ENCODE measurements at regions not wholly inside any gene's neighbourhood (a gene's known extent, or its start where the extent isn't known, plus 50 kb on each side); places are given as distances from the start of the nearest gene placed in this dataset.

DNA sequence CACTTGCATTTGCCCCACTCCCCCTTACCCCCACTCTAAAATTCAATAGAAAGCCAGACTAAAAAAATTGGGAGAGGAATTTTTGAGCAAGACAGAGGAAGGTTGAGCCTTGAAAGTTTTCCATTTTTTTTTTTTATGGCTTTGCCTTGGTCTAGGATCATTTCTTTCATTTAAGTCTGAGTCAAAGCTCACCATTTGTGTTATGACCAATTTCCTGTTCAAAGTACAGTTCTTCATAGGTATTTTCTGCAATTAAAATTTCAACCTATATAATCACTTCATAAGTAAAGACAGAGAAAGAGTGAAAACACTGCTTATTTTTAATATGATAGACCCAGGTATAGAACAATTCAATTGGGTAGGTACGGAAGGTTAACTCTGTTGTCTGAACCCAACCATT lies 436.6 kb upstream of the ADGRL2 start:
- Histone ChIP-seq H3K9me3 (ENCODE audit: low read length) (no peaks in the 10 kb centered on the region), H4K20me1 (ENCODE audit: insufficient read depth) (no peaks in the 10 kb centered on the region), H3K4me3 (ENCODE audit: low read length) (no peak overlapping the region), H3K9me2 (ENCODE audit: insufficient read depth, low read length) (no peaks in the 10 kb centered on the region), H2AFZ (ENCODE audit: low read depth, low read length) (no peak overlapping the region), H3K9ac (ENCODE audit: low read length) (no peak overlapping the region), H3K27me3 (ENCODE audit: insufficient read depth, low read depth, low read length) (no peaks in the 10 kb centered on the region), H3K27ac (ENCODE audit: low read length) (no peak overlapping the region), H3F3A (ENCODE audit: insufficient read depth, low read length, poor library complexity, severe bottlenecking) (no peaks in the 10 kb centered on the region), H3K36me3 (ENCODE audit: insufficient read depth, low read length) (no peaks in the 10 kb centered on the region), H3K79me2 (replicated peaks; ENCODE audit: insufficient read depth, low read length) (no peaks in the 10 kb centered on the region), H3K4me2 (ENCODE audit: low read length) (no peak overlapping the region)
- no peak for TF ChIP-seq MXI1 (conservative IDR thresholded peaks at IDR 0.05; ENCODE audit: poor library complexity, severe bottlenecking)
- TF ChIP-seq, protein P1, sequence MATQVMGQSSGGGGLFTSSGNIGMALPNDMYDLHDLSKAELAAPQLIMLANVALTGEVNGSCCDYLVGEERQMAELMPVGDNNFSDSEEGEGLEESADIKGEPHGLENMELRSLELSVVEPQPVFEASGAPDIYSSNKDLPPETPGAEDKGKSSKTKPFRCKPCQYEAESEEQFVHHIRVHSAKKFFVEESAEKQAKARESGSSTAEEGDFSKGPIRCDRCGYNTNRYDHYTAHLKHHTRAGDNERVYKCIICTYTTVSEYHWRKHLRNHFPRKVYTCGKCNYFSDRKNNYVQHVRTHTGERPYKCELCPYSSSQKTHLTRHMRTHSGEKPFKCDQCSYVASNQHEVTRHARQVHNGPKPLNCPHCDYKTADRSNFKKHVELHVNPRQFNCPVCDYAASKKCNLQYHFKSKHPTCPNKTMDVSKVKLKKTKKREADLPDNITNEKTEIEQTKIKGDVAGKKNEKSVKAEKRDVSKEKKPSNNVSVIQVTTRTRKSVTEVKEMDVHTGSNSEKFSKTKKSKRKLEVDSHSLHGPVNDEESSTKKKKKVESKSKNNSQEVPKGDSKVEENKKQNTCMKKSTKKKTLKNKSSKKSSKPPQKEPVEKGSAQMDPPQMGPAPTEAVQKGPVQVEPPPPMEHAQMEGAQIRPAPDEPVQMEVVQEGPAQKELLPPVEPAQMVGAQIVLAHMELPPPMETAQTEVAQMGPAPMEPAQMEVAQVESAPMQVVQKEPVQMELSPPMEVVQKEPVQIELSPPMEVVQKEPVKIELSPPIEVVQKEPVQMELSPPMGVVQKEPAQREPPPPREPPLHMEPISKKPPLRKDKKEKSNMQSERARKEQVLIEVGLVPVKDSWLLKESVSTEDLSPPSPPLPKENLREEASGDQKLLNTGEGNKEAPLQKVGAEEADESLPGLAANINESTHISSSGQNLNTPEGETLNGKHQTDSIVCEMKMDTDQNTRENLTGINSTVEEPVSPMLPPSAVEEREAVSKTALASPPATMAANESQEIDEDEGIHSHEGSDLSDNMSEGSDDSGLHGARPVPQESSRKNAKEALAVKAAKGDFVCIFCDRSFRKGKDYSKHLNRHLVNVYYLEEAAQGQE (IDR thresholded peaks at IDR 0.05; ENCODE audit: borderline replicate concordance), result no peak
- TF ChIP-seq EZH2 (IDR thresholded peaks at IDR 0.05; ENCODE audit: borderline replicate concordance, insufficient read depth, low read length, poor library complexity, severe bottlenecking), result no peak

GRCh38 chr1:81358151-81358550 lies 442.6 kb upstream of the ADGRL2 start:
- no peaks in the 10 kb centered on the region for H3K36me3 ChIP-seq (ENCODE audit: insufficient read depth, low read length)
- H3K9me2 ChIP-seq (ENCODE audit: insufficient read depth, low read length), result no peaks in the 10 kb centered on the region
- H3F3A ChIP-seq (ENCODE audit: insufficient read depth, low read length, poor library complexity, severe bottlenecking), result no peaks in the 10 kb centered on the region
- H2AFZ ChIP-seq (ENCODE audit: low read depth, low read length), result no peak overlapping the region
- no peak overlapping the region for H3K9ac ChIP-seq (ENCODE audit: low read length)
- TF ChIP-seq EP300 (conservative IDR thresholded peaks at IDR 0.05; ENCODE audit: poor library complexity, severe bottlenecking) (no peak), POLR2AphosphoS5 (IDR thresholded peaks at IDR 0.05) (no peak), MXI1 (conservative IDR thresholded peaks at IDR 0.05; ENCODE audit: poor library complexity, severe bottlenecking) (no peak), EZH2 (IDR thresholded peaks at IDR 0.05; ENCODE audit: borderline replicate concordance, insufficient read depth, low read length, poor library complexity, severe bottlenecking) (no peak), RAD21 (conservative IDR thresholded peaks at IDR 0.05) (no peak), SMC3 (conservative IDR thresholded peaks at IDR 0.05; ENCODE audit: poor library complexity) (no peak), TAF1 (IDR thresholded peaks at IDR 0.05; ENCODE audit: low read depth) (no peak)
- TF ChIP-seq, protein P1 (IDR thresholded peaks at IDR 0.05; ENCODE audit: borderline replicate concordance), result no peak
- TF ChIP-seq, protein P2, sequence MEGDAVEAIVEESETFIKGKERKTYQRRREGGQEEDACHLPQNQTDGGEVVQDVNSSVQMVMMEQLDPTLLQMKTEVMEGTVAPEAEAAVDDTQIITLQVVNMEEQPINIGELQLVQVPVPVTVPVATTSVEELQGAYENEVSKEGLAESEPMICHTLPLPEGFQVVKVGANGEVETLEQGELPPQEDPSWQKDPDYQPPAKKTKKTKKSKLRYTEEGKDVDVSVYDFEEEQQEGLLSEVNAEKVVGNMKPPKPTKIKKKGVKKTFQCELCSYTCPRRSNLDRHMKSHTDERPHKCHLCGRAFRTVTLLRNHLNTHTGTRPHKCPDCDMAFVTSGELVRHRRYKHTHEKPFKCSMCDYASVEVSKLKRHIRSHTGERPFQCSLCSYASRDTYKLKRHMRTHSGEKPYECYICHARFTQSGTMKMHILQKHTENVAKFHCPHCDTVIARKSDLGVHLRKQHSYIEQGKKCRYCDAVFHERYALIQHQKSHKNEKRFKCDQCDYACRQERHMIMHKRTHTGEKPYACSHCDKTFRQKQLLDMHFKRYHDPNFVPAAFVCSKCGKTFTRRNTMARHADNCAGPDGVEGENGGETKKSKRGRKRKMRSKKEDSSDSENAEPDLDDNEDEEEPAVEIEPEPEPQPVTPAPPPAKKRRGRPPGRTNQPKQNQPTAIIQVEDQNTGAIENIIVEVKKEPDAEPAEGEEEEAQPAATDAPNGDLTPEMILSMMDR (IDR thresholded peaks at IDR 0.05; ENCODE audit: poor library complexity, severe bottlenecking), result no peak
- no peaks in the 10 kb centered on the region for H3K79me2 ChIP-seq (replicated peaks; ENCODE audit: insufficient read depth, low read length)
- H3K27me3 ChIP-seq (ENCODE audit: insufficient read depth, low read depth, low read length), result no peaks in the 10 kb centered on the region
- no peaks in the 10 kb centered on the region for H3K9me3 ChIP-seq (ENCODE audit: low read length)
- H3K4me3 ChIP-seq (ENCODE audit: low read length), result no peak overlapping the region
- H4K20me1 ChIP-seq (ENCODE audit: insufficient read depth), result no peaks in the 10 kb centered on the region
- no peak overlapping the region for H3K4me2 ChIP-seq (ENCODE audit: low read length)
- no peak overlapping the region for H3K27ac ChIP-seq (ENCODE audit: low read length)

Data from neural cell (in vitro differentiated cells).